ENCODE measurements at regions not wholly inside any gene's neighbourhood (a gene's known extent, or its start where the extent isn't known, plus 50 kb on each side); places are given as distances from the start of the nearest gene placed in this dataset.

- Histone ChIP-seq H3K4me1 (ENCODE audit: control insufficient read depth, extremely low read depth, insufficient read depth, low read length) (no peaks in the 10 kb centered on the region), H3K4me2 (ENCODE audit: extremely low read depth, insufficient read depth, low read length) (no peak overlapping the region), H3K4me3 (replicated peaks in 1 of 4; ENCODE audit: control extremely low read depth in 1 of 4, insufficient read depth in 1 of 4, low read depth in 3 of 4, low read length in 4 of 4) (no peak overlapping the region), H3K9me3 (ENCODE audit: control insufficient read depth, insufficient read depth, low read depth, low read length) (no peaks in the 10 kb centered on the region), H3K27me3 (ENCODE audit: control insufficient read depth, insufficient read depth, low read length) (peaks cover 8% of the 10 kb centered on the region), H4K20me1 (ENCODE audit: control insufficient read depth, extremely low read depth, insufficient read depth, low read length) (no peaks in the 10 kb centered on the region), H3K27ac (ENCODE audit: insufficient read depth, low read length) (no peak overlapping the region), H3K9ac (ENCODE audit: insufficient read depth, low read length) (no peak overlapping the region), H3K79me2 (ENCODE audit: control insufficient read depth, insufficient read depth, low read length) (no peaks in the 10 kb centered on the region), H2AFZ (ENCODE audit: low read length) (no peak overlapping the region), H3K36me3 (ENCODE audit: control insufficient read depth, insufficient read depth, low read length) (no peaks in the 10 kb centered on the region)
- no peak for TF ChIP-seq CTCF (conservative IDR thresholded peaks at IDR 0.05 in 1 of 2, IDR thresholded peaks at IDR 0.05 in 1 of 2; ENCODE audit: low read depth in 1 of 2, low read length in 2 of 2)
- no peak for TF ChIP-seq EZH2 (IDR thresholded peaks at IDR 0.05; ENCODE audit: low read length, missing control alignments)
- DNase-seq (ENCODE audit: low read depth in 2 of 2) = no peak
These were observed 77.7 kb upstream of the DHX15 start for GRCh38 chr4:24662056-24662455.

- Histone ChIP-seq H3K27ac (ENCODE audit: insufficient read depth, low read length) (no peak overlapping the region), H2AFZ (ENCODE audit: low read length) (no peak overlapping the region), H3K27me3 (ENCODE audit: control insufficient read depth, insufficient read depth, low read length) (peaks cover 8% of the 10 kb centered on the region), H3K4me2 (ENCODE audit: extremely low read depth, insufficient read depth, low read length) (no peak overlapping the region), H3K36me3 (ENCODE audit: control insufficient read depth, insufficient read depth, low read length) (no peaks in the 10 kb centered on the region), H3K4me1 (ENCODE audit: control insufficient read depth, extremely low read depth, insufficient read depth, low read length) (no peaks in the 10 kb centered on the region), H3K9me3 (ENCODE audit: control insufficient read depth, insufficient read depth, low read depth, low read length) (no peaks in the 10 kb centered on the region), H3K4me3 (replicated peaks in 1 of 4; ENCODE audit: control extremely low read depth in 1 of 4, insufficient read depth in 1 of 4, low read depth in 3 of 4, low read length in 4 of 4) (no peak overlapping the region), H3K9ac (ENCODE audit: insufficient read depth, low read length) (no peak overlapping the region), H3K79me2 (ENCODE audit: control insufficient read depth, insufficient read depth, low read length) (no peaks in the 10 kb centered on the region), H4K20me1 (ENCODE audit: control insufficient read depth, extremely low read depth, insufficient read depth, low read length) (no peaks in the 10 kb centered on the region)
- DNase-seq (ENCODE audit: low read depth in 2 of 2) = no peak
- TF ChIP-seq CTCF (conservative IDR thresholded peaks at IDR 0.05 in 1 of 2, IDR thresholded peaks at IDR 0.05 in 1 of 2; ENCODE audit: low read depth in 1 of 2, low read length in 2 of 2) (no peak), EZH2 (IDR thresholded peaks at IDR 0.05; ENCODE audit: low read length, missing control alignments) (no peak)
These were observed 78.2 kb upstream of the DHX15 start for GRCh38 chr4:24662542-24662941.

- Histone ChIP-seq H3K36me3 (ENCODE audit: control insufficient read depth, insufficient read depth, low read length) (no peaks in the 10 kb centered on the region), H3K27me3 (ENCODE audit: control insufficient read depth, insufficient read depth, low read length) (peaks cover 8% of the 10 kb centered on the region), H3K4me1 (ENCODE audit: control insufficient read depth, extremely low read depth, insufficient read depth, low read length) (no peaks in the 10 kb centered on the region), H4K20me1 (ENCODE audit: control insufficient read depth, extremely low read depth, insufficient read depth, low read length) (no peaks in the 10 kb centered on the region), H2AFZ (ENCODE audit: low read length) (no peak overlapping the region), H3K4me2 (ENCODE audit: extremely low read depth, insufficient read depth, low read length) (no peak overlapping the region), H3K9me3 (ENCODE audit: control insufficient read depth, insufficient read depth, low read depth, low read length) (no peaks in the 10 kb centered on the region), H3K27ac (ENCODE audit: insufficient read depth, low read length) (no peak overlapping the region), H3K9ac (ENCODE audit: insufficient read depth, low read length) (no peak overlapping the region), H3K79me2 (ENCODE audit: control insufficient read depth, insufficient read depth, low read length) (no peaks in the 10 kb centered on the region), H3K4me3 (replicated peaks in 1 of 4; ENCODE audit: control extremely low read depth in 1 of 4, insufficient read depth in 1 of 4, low read depth in 3 of 4, low read length in 4 of 4) (peak overlapping the region in 1 of 4 experiments; percentile 1)
- DNase-seq (ENCODE audit: low read depth in 2 of 2) = peak; percentile 43 to 67
- TF ChIP-seq CTCF (conservative IDR thresholded peaks at IDR 0.05 in 1 of 2, IDR thresholded peaks at IDR 0.05 in 1 of 2; ENCODE audit: low read depth in 1 of 2, low read length in 2 of 2) (no peak), EZH2 (IDR thresholded peaks at IDR 0.05; ENCODE audit: low read length, missing control alignments) (no peak)
These were observed 80.6 kb upstream of the DHX15 start for GRCh38 chr4:24664956-24665355.
